AG20443 (cell line): ENCODE measurements at regions not wholly inside any gene's neighbourhood (a gene's known extent, or its start where the extent isn't known, plus 50 kb on each side); places are given as distances from the start of the nearest gene placed in this dataset.
"Not testable (repeated sequence)": the region's sequence is repeated elsewhere in the genome, so short reads cannot be mapped to it uniquely, and the experiment has no call there.

Experiments
- DNase-seq: peaks from one replicate; pipeline ENCODE4 v3.0.0; 2012; ENCODE audit warnings: low spot score, mixed read lengths

GRCh38 chr2:61623747-61624146, 85.6 kb upstream of the XPO1 start:
- no peak for DNase-seq

DNA sequence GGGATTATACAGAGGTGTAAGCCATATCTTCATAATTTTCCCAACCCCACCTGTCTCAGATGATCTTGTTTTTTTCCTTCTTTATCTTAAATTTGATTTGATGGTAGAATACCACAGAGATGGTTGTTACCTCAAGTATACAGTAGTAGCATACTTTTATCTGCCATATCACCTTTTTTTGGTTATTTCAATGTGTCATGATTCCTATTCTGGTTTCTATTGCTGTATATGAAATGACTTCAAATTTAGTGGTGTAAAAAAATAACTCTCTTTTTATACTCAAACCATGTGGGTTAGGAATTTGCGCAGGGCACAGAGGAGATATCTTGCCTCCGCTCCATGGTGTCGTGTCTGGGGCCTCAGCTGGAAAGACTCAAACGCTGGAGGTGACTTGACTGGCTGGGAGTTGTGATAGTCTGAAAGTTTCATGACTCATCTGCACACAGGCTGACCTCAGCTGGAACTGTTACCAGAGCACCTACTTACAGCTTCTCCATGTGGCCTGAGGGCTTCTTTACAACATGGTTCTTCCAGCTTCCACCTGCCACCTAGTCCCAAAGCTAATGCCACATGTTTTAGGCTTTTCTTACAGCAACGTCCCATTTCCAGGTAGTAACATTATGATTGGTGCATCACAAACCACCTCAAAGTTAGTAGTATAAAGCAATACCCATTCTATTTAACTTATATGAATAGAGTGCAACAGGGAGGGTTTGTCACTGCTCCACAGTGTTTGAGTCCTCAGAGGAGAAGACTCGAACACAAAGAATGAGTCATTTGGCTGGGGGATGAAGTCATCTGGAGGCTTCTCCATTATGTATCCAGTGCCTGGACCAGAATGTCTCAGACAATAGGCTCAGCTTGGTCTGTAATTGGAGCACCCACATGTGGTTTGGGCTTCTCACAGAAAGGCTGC, 82.3 kb upstream of the XPO1 start:
- peak; percentile 74 for DNase-seq

DNA sequence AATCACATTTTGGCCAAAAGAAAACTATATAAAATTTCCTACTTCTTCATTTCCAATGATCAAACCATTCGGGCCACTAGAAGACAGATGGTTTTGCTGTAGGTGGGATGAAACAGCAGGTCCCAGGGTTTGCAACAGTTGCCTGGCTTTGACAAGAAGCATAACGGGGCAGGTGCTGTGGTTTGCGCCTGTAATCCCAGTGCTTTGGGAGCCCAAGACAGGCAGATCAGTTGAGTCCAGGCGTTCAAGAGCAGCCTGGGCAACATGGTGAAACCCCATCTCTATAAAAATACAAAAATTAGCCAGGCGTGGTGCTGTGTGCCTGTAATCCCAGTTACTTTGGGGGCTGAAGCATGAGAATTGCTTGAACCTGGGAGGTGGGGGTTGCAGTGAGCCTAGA, 81.4 kb upstream of the XPO1 start:
- no peak for DNase-seq

DNA sequence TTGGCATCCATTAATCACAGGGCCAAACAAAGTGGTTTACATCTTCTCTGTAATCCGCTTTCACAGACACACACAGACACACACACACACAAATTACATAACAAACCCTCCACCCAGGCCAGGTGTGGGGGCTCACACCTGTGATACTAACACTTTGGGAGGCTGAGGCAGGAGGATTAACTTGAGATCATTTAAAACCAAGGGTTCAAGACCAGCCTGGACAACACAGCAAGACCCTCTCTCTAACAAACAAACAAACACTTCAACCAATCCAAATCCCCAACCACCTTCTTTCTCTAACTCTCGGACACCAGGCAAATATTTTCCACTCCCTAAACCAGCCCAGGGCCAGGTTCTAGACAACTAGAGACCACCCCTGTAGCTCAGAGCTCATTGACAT, 79.5 kb upstream of the XPO1 start:
- no peak for DNase-seq

DNA sequence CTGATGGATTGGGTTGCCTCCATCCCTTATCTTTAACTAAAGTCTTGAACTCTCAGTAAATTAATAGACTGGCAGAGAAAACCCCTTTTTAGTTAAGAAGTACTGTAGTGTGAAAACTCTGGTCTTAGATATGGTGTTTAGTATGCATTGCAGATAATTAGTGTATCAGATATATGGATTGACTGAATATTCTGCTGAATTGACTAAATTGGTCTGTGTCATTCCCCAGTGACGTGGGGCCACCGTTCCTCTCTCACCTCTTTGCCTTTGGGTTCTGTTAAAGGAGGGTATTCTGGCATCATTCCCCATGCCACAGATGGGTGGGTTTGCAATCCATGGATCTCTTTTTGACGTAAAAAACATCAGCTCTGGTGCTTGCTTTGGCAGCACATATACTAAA, 67.1 kb upstream of the XPO1 start:
- DNase-seq: no peak

DNA sequence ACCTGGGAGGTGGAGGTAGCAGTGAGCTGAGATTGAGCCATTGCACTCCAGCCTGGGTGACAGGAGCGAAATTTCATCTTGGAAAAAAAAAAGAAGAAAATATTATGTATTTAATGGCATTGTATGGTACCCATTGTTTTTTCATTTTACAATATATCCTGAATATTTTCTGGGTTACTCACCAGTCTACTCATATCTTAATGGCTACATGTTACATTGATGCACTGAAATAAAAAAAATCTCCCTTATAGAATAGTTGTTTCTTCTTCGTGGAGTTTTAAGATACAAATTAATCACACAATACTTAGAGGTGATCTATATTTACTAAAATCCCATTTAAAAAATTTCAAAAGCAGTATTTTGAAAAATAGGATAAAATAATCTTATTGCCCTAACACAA, 66.3 kb upstream of the XPO1 start:
- DNase-seq: no peak

DNA sequence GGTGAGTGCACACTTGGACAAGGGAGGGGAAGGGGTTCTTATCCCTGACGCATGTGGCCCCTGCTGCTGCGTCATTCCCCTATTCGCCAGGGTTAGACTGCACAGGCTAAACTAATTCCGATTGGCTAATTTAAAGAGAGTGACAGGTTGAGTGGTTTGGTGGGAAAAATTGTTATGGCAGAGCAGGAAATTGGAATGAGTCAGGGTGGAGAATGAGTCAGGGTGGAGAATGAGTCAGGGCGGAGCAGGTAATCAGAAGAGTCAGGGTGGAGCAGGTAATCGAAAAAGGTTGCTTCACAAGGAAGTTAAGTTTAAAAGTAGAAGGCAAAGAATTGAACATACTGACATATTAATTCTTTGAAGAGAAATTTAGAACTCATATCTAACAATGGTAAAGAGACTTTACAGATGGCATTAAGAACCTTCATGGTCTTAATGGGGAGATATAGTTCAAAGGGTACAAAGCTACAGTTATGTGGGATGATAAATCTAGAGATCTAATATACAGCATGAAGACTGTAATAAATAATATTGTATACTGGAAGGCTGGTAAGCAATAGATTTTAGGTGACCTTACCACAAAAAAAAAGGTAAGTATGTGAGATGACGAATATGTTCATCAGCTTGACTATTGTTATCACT, 60.5 kb upstream of the XPO1 start:
- not testable (repeated sequence) for DNase-seq

GRCh38 chr2:61597300-61598289, 59.4 kb upstream of the XPO1 start:
- no peak for DNase-seq

GRCh38 chr2:61594201-61594600, 56.0 kb upstream of the XPO1 start:
- not testable (repeated sequence) for DNase-seq

GRCh38 chr2:61593648-61594047, 55.5 kb upstream of the XPO1 start:
- not testable (repeated sequence) for DNase-seq

DNA sequence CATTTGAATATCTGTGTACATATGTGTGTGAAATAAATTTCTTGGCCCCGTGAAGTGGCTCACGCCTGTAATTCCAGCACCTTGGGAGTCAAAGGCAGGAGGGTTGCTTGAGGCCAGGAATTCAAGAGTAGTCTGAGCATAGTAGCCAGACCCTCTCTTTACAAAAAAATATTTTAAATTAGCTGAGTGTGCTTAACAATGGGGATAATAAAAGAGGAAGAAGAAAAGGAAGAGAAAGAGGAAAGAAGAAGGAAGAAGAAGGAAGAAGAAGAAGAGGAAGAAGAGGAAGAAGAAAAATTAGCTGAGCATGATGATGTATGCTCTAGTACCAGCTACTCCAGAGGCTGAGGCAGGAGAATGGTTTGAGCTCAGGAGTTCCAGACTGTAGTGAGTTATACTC, 52.1 kb upstream of the XPO1 start:
- no peak for DNase-seq

DNA sequence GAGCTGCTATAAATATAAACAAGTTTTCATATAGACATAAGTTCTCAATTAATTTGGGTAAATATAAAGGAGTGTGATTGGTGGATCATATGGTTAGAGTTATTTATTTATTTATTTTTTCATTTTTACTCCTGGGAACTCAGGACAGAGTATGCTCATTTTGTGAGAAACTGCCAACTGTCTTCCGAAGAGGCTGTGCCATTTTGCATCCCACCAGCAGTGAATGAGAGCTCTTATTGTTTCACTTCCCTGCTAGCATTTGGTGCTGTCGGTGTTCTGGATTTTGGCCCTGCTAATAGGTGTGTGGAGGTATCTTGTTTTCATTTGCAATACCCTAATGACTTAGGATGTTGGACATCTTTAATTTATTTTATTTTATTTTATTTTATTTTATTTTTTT, 50.4 kb upstream of the XPO1 start:
- no peak for DNase-seq
